Neural cell (in vitro differentiated cells): ENCODE measurements at regions not wholly inside any gene's neighbourhood (a gene's known extent, or its start where the extent isn't known, plus 50 kb on each side); places are given as distances from the start of the nearest gene placed in this dataset.

ENCODE experiments used
- H2AFZ ChIP-seq: fragments of 200-600, 300-800 bp; sonication (generic), shearing (Covaris generic); 2 replicates; pipeline ENCODE4 v1.6.0; 2014; ENCODE audit warnings: low read depth, mild to moderate bottlenecking, antibody characterized with exemption, low read length, moderate library complexity
- H3F3A ChIP-seq: fragments of 200-600 bp; shearing (Covaris generic); 2 replicates; pipeline ENCODE4 v1.6.1; 2016; ENCODE audit warnings: mild to moderate bottlenecking, moderate library complexity, mixed read lengths, antibody characterized with exemption, low read length; ENCODE audit not compliant: insufficient read depth, poor library complexity, severe bottlenecking
- H3K27ac ChIP-seq: fragments of 200-600, 300-800 bp; sonication (generic), shearing (Covaris generic); 2 replicates; pipeline ENCODE4 v1.5.1; 2014; ENCODE audit warnings: mild to moderate bottlenecking, low read length, moderate library complexity
- H3K27me3 ChIP-seq: fragments of 300-800, 200-600 bp; sonication (generic), shearing (Covaris generic); 2 replicates; pipeline ENCODE4 v1.6.0; 2014; ENCODE audit warnings: mild to moderate bottlenecking, low read depth, low read length, moderate library complexity; ENCODE audit not compliant: insufficient read depth
- H3K36me3 ChIP-seq: fragments of 300-800, 200-600 bp; sonication (generic), shearing (Covaris generic); 2 replicates; pipeline ENCODE4 v1.5.1; 2014; ENCODE audit warnings: mild to moderate bottlenecking, antibody characterized with exemption, low read length, moderate library complexity; ENCODE audit not compliant: insufficient read depth
- H3K4me2 ChIP-seq: fragments of 300-800, 200-600 bp; sonication (generic), shearing (Covaris generic); 2 replicates; pipeline ENCODE4 v1.6.0; 2014; ENCODE audit warnings: mild to moderate bottlenecking, low read length
- H3K4me3 ChIP-seq: fragments of 300-800, 200-600 bp; sonication (generic), shearing (Covaris generic); 2 replicates; pipeline ENCODE4 v1.5.1; 2014; ENCODE audit warnings: mild to moderate bottlenecking, low read length, moderate library complexity
- H3K79me2 ChIP-seq: fragments of 200-600 bp; shearing (Covaris generic); replicated peaks from 2 replicates; pipeline ENCODE4 v1.6.0; 2014; ENCODE audit warnings: mild to moderate bottlenecking, low read length, moderate library complexity; ENCODE audit not compliant: insufficient read depth
- H3K9ac ChIP-seq: fragments of 300-800, 200-600 bp; sonication (generic), shearing (Covaris generic); 2 replicates; pipeline ENCODE4 v1.6.1; 2016; ENCODE audit warnings: mild to moderate bottlenecking, low read length, mixed read lengths
- H3K9me2 ChIP-seq: fragments of 200-600 bp; shearing (Covaris generic); 2 replicates; pipeline ENCODE4 v1.6.1; 2016; ENCODE audit warnings: mild to moderate bottlenecking, low read length, mixed read lengths; ENCODE audit not compliant: insufficient read depth
- H3K9me3 ChIP-seq: fragments of 200-600, 300-800 bp; sonication (generic), shearing (Covaris generic); 2 replicates; pipeline ENCODE4 v1.6.1; 2016; ENCODE audit warnings: mild to moderate bottlenecking, mixed run types, low read length, moderate library complexity, mixed read lengths
- H4K20me1 ChIP-seq: fragments of 200-600 bp; shearing (Covaris generic); 2 replicates; pipeline ENCODE4 v1.6.1; 2016; ENCODE audit warnings: mild to moderate bottlenecking, mixed run types; ENCODE audit not compliant: insufficient read depth
- CTCF ChIP-seq: fragments of 450-650 bp; IDR thresholded peaks from 2 replicates; pipeline ENCODE4 v1.5.1; 2014; ENCODE audit warnings: antibody characterized with exemption, mild to moderate bottlenecking, moderate library complexity; ENCODE audit not compliant: poor library complexity, severe bottlenecking
- EP300 ChIP-seq: fragments of 450-650 bp; conservative IDR thresholded peaks from 2 replicates; pipeline ENCODE4 v1.6.1; 2014; ENCODE audit warnings: antibody characterized with exemption, mild to moderate bottlenecking, moderate library complexity; ENCODE audit not compliant: poor library complexity, severe bottlenecking
- EZH2 ChIP-seq: fragments of 200-600, 300-800 bp; shearing (Covaris generic), sonication (generic); IDR thresholded peaks from 2 replicates; pipeline ENCODE4 v1.6.1; 2014; ENCODE audit warnings: antibody characterized with exemption, low read length, borderline replicate concordance, mild to moderate bottlenecking; ENCODE audit not compliant: insufficient read depth, poor library complexity, severe bottlenecking
- MXI1 ChIP-seq: fragments of 450-650 bp; conservative IDR thresholded peaks from 2 replicates; pipeline ENCODE4 v1.6.1; 2014; ENCODE audit warnings: antibody characterized with exemption, mild to moderate bottlenecking; ENCODE audit not compliant: poor library complexity, severe bottlenecking
- POLR2AphosphoS5 ChIP-seq: IDR thresholded peaks from 2 replicates; pipeline ENCODE4 v1.6.1; 2012
- RAD21 ChIP-seq: fragments of 450-650 bp; conservative IDR thresholded peaks from 2 replicates; pipeline ENCODE4 v1.6.1; 2014; ENCODE audit warnings: antibody characterized with exemption, mild to moderate bottlenecking, moderate library complexity
- REST ChIP-seq: IDR thresholded peaks from 2 replicates; pipeline ENCODE4 v1.6.1; 2012; ENCODE audit warnings: borderline replicate concordance
- SMC3 ChIP-seq: fragments of 450-650 bp; conservative IDR thresholded peaks from 2 replicates; pipeline ENCODE4 v1.6.1; 2014; ENCODE audit warnings: antibody characterized with exemption, mild to moderate bottlenecking, moderate library complexity; ENCODE audit not compliant: poor library complexity
- TAF1 ChIP-seq: IDR thresholded peaks from 2 replicates; pipeline ENCODE4 v1.6.1; 2012; ENCODE audit warnings: low read depth
- small RNA-seq, 3 experiments: library from RNA; depleted of rRNA; stranded (forward); fragments of <200 nt; gene quantifications; one replicate each; pipeline ENCODE3, GENCODE V24; 2012

GRCh38 chrX:43604753-43605152 lies 51.3 kb upstream of the MAOA start:
- no peak overlapping the region for H3K4me3 ChIP-seq
- H3K27me3 ChIP-seq = no peaks in the 10 kb centered on the region
- H3F3A ChIP-seq = no peaks in the 10 kb centered on the region
- H3K9me2 ChIP-seq = no peaks in the 10 kb centered on the region
- H3K9ac ChIP-seq = no peak overlapping the region
- no peak overlapping the region for H2AFZ ChIP-seq
- TF ChIP-seq CTCF (no peak), RAD21 (no peak), SMC3 (no peak), MXI1 (no peak), EZH2 (no peak), REST (no peak), EP300 (no peak), TAF1 (no peak), POLR2AphosphoS5 (no peak)
- no peaks in the 10 kb centered on the region for H3K79me2 ChIP-seq
- H4K20me1 ChIP-seq = no peaks in the 10 kb centered on the region
- H3K36me3 ChIP-seq = no peaks in the 10 kb centered on the region
- H3K27ac ChIP-seq = no peak overlapping the region
- H3K4me2 ChIP-seq = no peak overlapping the region
- H3K9me3 ChIP-seq = no peaks in the 10 kb centered on the region

- no peaks in the 10 kb centered on the region for H3K27me3 ChIP-seq
Observed at GRCh38 chrX:43605351-43605750, 50.7 kb upstream of the MAOA start.

More at GRCh38 chrX:43605351-43605750, 50.7 kb upstream of the MAOA start:
- Histone ChIP-seq H3K9me3 (no peaks in the 10 kb centered on the region), H3K27ac (no peak overlapping the region), H3K79me2 (no peaks in the 10 kb centered on the region), H3K4me2 (no peak overlapping the region), H3K9me2 (no peaks in the 10 kb centered on the region), H3F3A (no peaks in the 10 kb centered on the region), H3K9ac (no peak overlapping the region), H2AFZ (no peak overlapping the region), H3K36me3 (no peaks in the 10 kb centered on the region), H4K20me1 (no peaks in the 10 kb centered on the region), H3K4me3 (no peak overlapping the region)
- TF ChIP-seq CTCF = no peak

Small RNAs in the stretch of these regions (small RNA-seq; reads per million reads assigned to genes)
- gene AL451086.1 = 0 reads per million in 3 experiments
